Fibroblast of the aortic adventitia (primary cell): ENCODE measurements at regions not wholly inside any gene's neighbourhood (a gene's known extent, or its start where the extent isn't known, plus 50 kb on each side); places are given as distances from the start of the nearest gene placed in this dataset.
"Not testable (repeated sequence)": the region's sequence is repeated elsewhere in the genome, so short reads cannot be mapped to it uniquely, and the experiment has no call there.

Source experiments
- DNase-seq: peaks from one replicate; pipeline ENCODE4 v3.0.0-alpha.2; 2010; ENCODE audit warnings: low read depth
- H3K4me3 ChIP-seq: 2 replicates; pipeline ENCODE4 v1.5.1; 2011; ENCODE audit warnings: low read depth, mild to moderate bottlenecking, control low read depth, low read length, moderate library complexity
- TF ChIP-seq, protein P1 (sequence below): IDR thresholded peaks from 2 replicates; pipeline ENCODE4 v1.5.1; 2011; ENCODE audit warnings: mild to moderate bottlenecking, low read length, control low read depth, inconsistent platforms; ENCODE audit not compliant: insufficient read depth

GRCh38 chr21:19523061-19523460, 1119.5 kb upstream of the TMPRSS15 start:
- H3K4me3 ChIP-seq, result no peak overlapping the region
- TF ChIP-seq, protein P1, sequence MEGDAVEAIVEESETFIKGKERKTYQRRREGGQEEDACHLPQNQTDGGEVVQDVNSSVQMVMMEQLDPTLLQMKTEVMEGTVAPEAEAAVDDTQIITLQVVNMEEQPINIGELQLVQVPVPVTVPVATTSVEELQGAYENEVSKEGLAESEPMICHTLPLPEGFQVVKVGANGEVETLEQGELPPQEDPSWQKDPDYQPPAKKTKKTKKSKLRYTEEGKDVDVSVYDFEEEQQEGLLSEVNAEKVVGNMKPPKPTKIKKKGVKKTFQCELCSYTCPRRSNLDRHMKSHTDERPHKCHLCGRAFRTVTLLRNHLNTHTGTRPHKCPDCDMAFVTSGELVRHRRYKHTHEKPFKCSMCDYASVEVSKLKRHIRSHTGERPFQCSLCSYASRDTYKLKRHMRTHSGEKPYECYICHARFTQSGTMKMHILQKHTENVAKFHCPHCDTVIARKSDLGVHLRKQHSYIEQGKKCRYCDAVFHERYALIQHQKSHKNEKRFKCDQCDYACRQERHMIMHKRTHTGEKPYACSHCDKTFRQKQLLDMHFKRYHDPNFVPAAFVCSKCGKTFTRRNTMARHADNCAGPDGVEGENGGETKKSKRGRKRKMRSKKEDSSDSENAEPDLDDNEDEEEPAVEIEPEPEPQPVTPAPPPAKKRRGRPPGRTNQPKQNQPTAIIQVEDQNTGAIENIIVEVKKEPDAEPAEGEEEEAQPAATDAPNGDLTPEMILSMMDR, result no peak
- no peak for DNase-seq

DNA sequence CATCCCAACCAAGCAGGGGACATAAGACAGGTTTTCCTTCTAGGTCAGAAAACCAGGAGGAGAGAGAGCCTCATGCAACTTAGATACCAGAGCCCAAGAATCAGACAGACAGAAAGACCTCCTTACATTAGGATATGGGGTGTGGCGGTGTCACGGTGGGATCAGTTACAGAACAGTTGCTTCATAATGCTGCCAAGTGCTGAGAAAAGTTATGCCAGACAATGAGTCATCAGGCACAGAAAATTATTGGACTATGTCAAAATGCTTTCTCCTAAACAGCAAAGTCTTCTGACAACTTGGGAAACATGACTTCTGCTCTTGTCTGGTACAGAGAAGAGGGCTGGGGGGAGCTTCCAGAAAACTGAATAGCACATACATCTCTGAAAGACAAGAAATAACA, 1120.2 kb upstream of the TMPRSS15 start:
- TF ChIP-seq, protein P1, result no peak
- H3K4me3 ChIP-seq, result no peak overlapping the region
- DNase-seq, result no peak

DNA sequence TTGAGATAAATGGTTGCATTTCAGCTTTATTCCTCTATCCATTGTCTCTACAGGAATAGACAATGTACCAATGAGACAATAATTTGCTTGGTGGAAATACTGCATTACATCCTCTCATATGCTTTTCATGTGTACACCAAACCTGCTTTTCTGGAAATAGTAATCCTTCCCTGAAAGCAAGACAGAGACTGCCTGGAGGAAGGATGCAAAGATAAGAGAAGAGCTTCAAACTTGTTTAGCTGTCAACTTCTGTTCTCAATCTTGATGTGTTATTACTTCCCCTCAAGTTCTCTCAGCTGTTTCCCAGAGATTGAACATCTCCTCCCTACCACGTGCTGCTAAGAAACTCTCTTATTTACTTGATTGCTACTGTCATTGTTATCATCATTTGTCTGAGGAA, 1125.4 kb upstream of the TMPRSS15 start:
- no peak for DNase-seq
- TF ChIP-seq, protein P1, result no peak
- no peak overlapping the region for H3K4me3 ChIP-seq

GRCh38 chr21:19535356-19535755, 1131.8 kb upstream of the TMPRSS15 start:
- H3K4me3 ChIP-seq, result no peak overlapping the region
- TF ChIP-seq, protein P1, result no peak
- DNase-seq, result no peak

DNA sequence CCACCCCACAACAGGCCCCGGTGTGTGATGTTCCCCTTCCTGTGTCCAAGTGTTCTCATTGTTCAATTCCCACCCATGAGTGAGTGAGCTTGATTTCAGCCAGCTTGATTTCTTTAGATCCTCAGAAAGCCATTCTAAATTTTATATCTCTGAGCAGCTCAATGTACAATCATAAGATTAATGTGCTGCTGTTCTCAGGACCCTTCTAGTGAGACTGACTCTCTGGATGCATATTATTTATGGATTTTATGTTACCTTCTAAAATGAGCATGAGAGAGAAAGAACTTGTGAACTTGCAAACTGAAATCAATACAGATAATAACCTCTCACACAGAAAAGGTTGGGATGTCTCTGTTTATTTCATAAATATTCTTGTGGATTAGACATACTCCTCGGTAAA, 1133.5 kb upstream of the TMPRSS15 start:
- no peak overlapping the region for H3K4me3 ChIP-seq
- no peak for DNase-seq
- TF ChIP-seq, protein P1, result no peak

DNA sequence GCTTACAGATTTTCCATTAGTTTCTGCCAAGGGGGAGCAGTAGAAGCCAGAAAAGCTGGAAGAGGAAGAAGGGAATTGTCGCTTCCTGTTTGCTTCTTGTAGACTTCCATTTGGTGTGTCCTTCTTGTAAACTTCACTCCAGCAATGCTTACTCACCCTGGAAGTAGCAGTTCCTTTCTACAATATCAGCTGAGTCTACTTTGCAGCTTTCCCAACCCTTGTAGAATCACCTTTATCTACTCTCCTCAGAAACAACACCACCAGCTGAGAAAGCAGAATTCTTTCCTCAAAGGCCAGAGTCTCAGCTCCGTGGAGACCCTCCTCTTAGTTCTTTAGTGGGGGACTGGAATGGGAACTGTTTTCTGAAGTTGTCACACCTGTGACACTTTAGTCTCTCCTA, 1136.7 kb upstream of the TMPRSS15 start:
- DNase-seq, result no peak
- TF ChIP-seq, protein P1, result no peak
- no peak overlapping the region for H3K4me3 ChIP-seq

DNA sequence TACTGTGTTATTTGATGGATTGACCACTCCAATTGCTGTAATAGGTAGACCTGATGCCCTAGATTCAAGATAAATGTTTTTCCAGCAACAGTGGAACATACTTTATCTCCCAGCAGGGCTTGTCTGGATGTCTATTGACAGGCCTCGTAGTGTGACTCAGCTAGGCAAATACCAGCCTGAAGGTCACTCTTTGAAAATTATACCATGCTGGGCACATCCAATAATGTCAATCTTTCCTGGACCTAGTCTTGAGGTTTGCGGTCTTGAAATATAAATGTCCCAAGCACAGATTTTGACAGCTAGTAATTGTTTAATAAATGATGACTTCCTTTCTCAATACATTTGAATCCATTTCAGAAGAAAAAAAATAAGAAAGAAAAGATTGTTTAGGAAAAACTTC, 1138.0 kb upstream of the TMPRSS15 start:
- TF ChIP-seq, protein P1, result no peak
- DNase-seq, result no peak
- no peak overlapping the region for H3K4me3 ChIP-seq

DNA sequence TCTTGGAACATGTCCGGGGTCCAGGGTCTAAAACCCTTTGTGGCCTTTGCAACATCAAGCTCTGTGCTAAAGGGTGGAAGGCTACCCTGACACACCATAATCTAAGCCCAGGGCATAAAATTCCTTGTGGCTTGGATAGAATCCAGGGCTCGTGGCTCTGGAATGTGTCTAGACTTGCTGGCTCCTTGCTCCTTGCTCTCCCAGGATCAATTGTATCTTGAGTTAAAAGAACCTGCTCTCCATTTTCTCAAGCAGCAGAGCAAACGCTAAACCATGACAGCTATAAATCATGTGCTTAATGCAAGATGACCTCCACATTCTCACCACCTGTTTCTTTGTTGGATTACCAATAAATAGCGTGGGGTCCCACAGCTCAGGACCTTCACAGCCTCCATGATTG, 1140.9 kb upstream of the TMPRSS15 start:
- not testable (repeated sequence) for DNase-seq, H3K4me3 ChIP-seq
